Hippocampal formation (tissue), 2 donors: ENCODE measurements at regions not wholly inside any gene's neighbourhood (a gene's known extent, or its start where the extent isn't known, plus 50 kb on each side); places are given as distances from the start of the nearest gene placed in this dataset.

ENCODE experiments used
- DNase-seq, 2 donors: peaks; one replicate each; lab custom pipeline; 2025; lab: John Stamatoyannopoulos, UW

DNA sequence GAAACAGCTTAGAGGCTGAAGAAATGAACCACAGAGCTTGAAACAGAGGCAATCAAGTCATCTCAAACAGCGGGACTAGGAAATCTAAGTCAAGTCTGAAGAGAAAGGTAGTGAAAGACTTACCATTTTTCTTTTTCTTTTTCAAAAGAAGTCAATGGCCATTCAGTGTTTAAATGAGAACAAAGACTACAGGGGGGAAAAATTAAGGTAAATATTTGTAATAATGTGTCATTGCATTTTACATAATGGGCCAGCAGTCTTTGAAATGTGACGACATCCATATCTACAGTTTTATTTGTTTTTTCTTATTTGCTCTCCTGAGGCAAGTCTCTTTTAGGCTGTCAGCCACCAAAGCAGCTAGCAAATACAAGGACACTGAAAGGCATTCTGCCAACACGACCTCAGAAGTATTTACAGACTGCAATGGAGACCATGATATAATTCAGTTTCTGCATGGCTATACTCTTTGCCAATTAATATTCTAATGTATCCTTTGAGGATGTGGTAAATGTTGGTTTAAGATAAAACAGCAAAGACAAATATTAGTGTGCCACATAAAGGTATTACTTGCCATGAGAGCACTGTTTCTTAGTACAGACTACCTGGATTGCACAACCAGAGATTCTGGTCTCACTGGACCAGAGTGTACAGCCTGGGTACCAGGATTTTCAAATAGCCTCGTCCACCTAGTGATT, 307.0 kb upstream of the THBS1 start:
- no peak for DNase-seq

DNA sequence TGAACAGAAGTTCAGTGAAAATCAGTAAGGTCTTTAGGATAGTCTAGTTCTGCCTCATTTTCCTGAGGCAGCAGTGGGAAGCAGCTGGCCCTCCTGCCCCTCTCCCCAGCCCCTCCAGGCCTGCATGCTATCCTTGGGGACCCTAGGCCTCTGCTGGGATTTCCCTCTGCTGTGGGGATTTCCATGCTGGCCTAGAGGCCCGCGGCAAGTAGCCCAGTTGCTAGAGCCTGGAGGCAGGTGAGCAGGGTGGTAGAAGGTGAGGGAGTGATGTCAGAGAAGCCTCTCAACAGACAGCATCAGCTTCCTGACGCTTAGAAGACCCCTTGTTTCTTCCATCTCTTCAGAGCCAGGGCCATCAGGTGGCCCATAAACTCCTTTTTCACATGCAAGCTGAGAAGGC, 305.8 kb upstream of the THBS1 start:
- no peak for DNase-seq

DNA sequence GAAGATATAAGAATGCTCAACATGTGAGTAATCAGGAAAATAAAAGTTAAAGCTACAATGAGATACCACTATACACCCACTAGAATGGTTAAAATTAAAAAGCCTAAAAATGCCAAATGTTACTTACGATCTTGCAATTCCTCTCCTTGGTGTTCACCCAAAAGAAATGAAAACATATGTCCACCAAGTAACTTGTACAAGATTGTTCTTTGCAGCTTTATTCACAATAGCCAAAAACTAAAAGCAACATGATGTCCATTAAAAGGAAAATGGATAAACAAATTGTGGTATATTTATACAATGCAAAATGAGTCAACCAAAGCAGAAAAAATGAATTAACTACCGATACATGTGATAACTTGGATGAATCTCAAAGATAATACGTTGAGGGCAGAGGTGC, 301.6 kb upstream of the THBS1 start:
- DNase-seq = no peak

DNA sequence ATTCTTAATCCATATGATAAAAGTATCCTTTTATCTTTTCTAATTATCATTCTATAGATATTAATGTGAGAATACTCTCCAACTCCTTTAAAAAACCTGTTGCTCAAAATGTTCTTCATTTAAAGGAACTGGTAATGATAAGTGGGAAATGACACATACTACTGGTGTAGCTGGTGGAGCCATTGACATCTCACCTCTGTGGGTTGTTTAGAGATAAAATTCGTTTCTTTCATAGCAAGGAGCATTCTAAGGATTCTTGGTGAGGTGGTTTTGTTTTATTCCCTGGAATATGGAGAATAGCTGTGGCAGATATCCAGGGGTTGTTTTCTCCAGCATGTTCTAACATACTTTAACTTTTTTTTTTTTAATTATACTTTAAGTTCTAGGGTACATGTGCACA, 299.8 kb upstream of the THBS1 start:
- no peak for DNase-seq

DNA sequence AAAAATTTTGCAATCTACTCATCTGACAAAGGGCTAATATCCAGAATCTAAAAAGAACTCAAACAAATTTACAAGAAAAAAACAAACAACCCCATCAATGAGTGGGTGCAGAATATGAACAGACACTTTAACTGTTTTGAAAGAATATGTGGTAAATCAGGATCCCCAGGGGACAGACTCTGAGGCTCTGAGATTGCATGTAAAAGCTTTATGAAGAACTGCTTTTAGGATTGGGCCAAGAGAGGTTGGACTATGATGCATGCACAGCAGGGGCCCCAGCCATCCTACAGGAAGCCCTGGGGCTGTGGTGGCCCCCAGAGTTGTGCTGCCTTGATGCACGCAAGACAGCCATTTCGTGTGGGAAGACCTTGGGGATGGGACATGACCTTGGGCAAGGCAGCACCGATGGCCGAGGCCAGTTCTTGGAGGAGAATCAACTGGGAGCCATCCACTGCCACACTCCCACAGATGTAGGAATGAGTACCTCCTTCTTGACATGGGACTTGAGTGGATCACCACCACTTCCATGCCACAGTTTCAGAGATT, 298.1 kb upstream of the THBS1 start:
- DNase-seq = no peak

DNA sequence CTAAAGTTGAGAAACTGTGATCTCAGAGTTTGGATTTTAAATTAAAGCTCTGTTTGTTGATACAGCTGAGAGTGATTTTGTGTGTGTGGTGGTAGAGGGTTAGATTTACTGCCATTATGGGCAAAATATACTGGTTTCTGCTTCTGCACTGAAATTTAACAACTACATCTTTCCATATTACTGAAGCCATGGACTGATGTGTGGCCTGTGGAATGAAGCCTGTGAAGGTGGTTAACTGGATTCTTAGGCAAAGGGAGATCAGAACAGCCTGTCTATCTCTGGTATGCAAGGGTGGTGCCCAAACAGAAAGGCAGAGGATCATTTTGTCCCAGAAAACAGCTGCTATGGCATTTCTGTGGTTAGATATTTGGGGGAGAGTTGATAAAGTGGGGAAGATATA, 297.3 kb upstream of the THBS1 start:
- DNase-seq = no peak

DNA sequence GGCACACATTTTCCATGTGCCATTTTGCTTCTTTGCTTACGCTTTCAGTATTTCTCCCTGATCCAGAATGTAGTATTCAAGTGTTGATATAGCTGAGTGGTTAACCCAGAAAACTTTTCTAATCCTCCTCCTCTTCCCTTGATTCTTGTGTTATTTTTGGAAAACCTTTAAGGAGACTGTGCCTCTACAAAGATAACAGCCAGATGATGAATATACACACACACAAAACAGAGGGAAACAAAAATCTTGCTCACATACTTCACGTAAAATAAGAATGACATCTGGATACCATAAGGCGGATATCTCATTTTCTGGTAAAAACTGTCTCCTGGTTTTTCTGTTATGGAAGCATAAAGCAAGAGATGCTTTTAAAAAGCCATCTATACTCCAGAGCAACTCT, 295.8 kb upstream of the THBS1 start:
- DNase-seq = no peak

DNA sequence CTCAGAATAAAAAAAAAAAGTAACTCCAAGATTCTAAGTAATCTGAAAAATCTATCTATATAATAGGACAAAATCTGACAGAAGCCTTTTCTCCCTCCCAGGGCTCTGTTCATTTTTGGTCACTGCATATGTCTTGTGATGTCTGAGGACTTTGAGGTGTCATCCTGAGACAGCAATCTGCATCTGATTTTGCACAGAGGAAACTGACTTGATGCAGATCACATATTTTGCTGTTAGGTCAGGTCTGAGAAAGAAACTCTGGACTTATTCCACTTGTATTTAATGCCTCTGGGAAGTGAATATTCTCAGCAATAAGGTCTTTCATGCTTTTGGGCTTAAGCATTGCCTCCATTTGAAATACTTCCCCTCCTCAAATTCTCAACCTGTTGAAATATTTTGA, 295.2 kb upstream of the THBS1 start:
- DNase-seq = no peak

DNA sequence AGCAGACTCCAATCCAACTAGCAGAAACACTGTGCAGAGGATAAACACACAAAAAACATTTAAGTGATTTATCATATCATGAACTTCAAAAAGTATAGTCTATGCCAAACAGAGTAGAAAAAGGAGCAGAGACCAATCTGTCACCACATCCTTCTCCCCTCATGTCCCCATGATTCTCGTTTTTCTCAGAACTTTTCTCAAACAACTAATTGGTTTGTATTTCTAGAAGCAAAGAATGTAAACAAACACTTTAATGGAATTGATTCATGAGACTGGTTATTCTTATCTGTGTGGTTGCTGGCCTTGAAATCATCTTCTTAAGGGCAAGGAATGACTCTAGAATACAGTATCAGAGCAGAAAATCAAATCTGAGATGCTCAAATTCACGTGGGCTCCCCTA, 294.2 kb upstream of the THBS1 start:
- no peak for DNase-seq

DNA sequence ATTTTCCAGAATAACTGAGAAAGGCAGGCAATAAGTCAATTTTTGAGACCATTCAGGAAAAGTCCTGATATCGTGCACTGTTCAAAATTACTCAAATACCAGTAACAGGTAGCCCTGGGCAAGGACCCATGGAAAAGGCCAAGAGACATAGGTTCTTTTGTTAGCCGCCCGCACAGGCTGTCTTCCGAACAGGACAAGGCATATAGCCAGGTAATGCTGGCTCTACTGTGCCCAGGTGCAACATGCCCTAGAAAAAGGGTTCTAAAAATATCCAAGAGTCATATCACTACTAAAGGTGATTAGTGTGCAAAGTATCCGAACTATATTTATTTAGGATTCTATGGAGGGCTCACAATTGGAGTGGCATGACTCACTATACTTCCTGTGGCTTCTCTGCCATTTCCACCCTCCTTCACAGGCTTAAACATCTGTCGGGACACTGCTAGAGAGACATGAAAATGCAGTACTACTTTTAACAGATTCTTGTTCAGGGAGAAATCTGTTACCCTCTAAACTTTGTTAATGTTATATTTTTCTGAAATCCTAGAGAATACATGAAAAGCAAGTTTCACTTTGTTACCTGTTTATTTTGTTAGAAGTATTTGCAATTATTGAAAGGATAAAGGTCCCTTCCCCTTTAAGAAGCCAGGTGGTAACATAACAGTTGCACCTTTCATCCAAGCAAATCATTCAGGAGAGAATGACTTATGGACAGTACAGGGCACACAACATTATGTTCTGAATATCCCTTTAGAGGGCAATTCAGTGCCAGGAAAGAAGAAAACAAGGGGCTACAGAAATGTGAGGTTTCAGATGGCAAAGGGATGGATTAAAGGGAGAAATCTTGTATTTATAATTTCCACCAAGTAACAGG, 293.3 kb upstream of the THBS1 start:
- DNase-seq = no peak

DNA sequence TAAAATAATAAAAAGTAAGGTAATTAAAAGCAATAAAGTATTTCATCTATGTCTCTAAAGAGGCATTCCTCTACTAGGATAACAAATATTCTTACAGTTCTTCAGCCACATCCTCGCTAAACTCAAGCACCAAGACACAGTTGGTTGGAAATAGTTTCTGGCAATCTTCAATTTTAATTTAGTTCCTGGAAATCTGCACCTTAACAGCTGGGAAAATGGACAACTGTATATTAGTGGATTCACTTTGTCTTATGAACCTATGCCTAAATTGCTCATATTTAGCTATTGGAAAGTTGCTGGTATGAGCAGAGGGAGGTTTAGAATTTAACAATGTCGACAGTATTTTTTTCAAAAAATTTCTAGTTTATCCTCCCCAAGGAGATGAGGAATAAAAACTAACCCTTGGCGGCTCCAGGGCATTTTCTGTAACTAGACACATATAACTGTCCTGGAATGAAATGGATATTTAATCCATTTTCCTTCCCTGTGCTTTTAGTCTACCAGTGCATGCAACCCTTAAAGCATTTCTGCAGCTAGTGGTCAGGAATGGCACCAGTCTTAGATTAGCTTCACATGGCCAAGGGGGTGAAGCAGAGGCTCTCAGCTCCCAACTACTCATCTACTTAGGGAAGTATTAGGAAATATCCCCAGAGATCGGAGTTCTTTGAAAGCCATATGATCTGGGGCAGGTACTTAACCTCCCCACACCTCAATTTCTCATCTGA, 290.0 kb upstream of the THBS1 start:
- DNase-seq = no peak

DNA sequence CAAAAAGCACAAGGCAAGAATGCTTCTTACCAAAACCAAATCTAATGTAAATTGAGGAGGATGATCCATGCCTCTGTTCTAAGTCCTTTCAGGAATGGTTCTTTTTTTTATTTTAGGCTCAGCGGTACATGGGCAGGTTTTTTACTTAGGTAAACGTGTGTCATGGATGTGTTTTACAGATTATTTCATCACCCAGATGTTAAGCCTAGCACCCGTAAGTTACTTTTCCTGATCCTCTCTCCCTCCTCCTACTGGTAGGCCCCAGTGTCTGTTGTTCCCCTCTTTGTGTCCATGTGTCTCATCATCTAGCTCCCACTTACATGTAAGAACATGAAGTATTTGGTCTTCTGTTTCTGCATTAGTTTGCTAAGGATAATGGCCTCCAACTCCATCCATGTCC, 289.2 kb upstream of the THBS1 start:
- DNase-seq = no peak

DNA sequence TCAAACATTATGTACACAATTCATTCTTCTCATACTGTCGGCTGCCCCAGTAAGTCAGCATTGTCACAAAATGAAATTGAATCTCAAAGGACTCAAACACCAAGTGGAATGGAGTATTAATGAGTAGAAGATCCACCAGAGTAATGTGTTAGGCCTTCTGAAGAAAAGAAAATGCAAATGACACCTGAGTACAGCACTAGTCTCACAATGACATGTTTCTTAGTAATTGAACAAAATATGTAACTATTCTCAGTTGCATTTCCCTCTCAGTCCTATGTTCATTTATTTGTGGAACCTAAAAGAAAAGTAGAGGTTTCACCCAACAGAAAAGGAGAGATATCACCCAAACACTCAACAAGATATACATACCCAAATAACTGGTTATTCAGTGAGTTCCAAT, 283.9 kb upstream of the THBS1 start:
- DNase-seq = no peak

DNA sequence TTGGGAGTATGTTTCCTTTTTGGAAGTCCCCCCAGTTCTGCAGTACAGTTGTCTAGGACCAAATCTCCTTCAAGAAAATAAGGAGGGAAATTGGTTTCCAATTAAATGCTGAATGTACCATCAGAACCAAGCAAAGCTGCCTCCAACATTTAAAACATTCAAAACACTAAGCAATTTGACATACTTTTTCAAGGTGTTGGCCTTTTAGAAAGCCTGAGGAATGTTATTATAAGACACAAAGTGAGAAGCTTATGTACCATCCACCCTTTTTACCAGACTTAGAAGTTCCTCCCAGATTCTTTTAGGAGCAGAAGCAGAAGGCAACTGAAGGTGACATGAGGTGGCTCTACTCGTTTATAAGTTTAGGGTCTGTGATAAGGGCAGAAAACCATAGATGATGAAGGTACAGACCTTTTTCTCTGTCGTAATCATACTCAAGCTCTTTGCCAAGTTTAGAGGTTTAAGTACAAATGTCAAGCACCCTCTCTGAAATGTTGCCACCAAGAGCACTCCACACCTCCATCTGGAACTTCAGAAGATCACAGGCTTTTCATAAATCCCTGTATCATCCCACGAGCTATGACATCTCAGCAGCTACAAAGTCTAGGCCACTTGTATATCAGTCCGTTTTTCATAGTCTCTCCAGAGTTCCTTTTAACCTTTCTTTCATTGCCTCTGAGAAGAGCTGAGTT, 282.5 kb upstream of the THBS1 start:
- no peak for DNase-seq

DNA sequence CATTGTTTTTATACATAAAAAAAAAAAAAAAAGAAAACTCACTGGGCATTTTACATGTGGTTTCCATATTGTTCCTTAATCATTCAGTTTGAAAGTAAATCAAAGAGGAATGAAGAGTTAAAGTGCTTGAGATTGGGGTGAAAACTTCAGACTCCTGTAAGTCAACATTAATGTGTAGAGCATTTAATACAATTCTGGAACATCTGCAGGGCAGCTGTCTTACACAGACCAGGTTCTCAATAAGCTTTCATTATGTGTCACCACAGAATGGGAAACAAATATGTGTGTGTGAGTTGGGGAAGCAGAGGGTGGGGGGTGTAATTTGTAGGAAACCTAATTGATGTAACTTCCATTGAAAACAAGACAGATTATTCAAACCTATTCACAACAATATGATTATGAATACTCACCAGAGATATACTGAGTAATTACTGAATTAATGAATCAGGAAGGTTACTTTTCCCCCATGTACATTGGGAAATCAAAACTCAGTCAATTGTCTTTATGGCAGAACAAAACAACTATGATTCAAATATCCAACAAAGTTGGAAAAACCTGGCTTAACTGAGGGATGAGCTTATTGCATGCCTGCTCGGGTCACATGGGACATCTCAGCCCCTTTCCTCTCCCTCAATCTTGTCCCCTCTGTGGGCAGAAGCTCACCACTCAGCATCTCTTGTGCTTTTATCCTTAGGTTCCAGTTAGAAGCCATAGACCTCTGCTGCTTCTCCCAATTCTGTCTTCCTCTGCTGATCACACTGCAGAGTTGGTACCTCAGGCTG, 281.2 kb upstream of the THBS1 start:
- DNase-seq = no peak

DNA sequence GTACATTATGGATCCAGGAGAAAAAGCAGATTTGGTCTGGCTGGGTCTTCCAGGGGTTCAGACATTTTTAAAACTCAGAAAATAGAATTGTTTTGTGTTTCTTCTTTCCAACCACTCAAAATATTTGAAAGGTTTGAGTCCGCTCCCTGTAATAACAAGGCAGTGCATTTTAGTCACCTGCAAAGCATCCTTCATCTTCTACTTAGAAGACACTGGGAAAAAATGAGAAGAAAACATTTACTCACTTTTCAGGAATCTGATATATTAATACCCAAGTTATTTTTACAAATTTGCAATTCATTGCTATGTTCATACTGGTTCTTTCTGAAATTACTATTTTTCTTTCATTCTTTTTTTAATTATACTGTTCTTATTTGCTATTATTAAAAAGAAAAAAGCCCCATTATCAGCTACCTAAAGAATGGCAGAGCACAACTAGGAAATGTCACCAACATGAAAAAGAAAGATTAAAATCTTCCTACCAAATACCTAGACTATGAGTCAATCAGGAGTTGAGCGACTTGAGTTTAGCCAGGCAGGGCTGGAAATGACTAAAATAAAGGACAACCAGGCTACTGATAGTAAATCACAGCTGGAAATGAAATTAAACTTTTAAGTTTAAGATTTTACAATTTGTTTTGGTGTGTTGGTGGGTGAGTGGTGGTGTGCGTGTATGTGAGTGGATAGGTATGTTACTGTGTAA, 280.3 kb upstream of the THBS1 start:
- no peak for DNase-seq

DNA sequence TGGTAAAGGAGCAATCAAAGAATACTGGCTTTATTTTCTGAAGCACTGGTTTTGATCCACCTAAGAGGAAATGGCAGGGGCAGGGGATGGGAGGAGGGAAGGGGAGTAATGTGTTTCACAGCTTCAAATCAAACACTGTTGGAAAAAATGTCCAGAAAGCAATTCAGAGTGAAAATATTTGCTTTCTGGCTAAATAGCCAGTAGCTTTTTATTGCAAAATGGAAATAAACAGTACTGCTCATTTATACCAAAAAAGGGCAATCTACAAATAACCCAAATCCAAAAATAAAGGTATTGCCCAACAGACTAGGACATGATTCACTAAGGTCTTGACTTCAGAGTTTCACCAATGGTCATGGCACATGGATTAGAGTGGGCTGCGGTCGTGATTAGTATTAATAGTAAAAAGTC, 279.3 kb upstream of the THBS1 start:
- no peak for DNase-seq

DNA sequence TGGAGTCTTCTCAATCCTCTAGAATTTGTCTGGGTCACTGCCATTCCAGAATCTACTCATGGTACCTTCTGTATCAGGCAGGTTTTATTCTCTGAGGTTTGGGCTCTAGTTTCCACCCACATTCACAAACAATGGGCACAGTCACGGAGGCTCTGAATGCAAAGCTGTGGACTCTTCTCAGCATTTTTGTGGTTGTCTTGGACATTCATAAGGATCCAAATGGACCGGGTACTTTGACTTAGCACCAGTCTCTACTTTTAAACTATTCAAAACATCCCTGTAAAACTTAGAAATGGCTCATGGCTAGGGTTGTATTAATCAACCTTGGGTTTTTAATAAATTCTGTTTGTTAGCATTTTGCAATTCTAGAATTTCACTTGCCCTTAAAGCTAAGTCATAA, 277.9 kb upstream of the THBS1 start:
- no peak for DNase-seq

DNA sequence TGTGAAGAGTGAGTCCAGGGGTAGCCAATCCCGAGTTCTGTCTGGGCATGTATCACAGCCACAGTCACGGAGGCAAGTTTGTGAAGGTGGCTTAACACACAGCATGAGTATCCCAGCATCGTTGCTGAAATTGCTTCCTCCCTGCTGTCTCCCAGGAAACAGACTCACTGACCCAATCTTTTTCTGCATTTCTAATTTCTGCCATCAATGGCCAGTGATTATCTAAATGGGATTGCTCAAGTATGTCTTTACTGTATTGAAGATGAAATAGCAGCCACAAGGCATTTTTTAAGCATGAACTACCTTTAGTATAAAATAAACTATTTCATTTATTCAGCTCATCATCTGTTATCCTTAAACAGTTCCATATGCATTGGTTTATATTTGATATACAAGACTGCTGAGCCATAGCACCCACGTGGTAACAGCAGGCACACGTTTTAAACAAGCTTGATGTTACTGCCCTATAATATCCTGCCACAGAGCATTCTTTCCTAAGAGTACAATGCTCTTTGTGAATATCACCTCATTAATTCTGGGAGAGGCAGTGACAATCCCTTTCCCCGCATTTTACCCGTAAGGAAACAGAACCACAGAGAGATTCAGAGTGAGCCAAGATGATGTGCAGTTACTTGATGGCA, 276.6 kb upstream of the THBS1 start:
- DNase-seq = no peak
